Progenitor cell of endocrine pancreas (in vitro differentiated cells): ENCODE measurements at regions not wholly inside any gene's neighbourhood (a gene's known extent, or its start where the extent isn't known, plus 50 kb on each side); places are given as distances from the start of the nearest gene placed in this dataset.
"Not testable (repeated sequence)": the region's sequence is repeated elsewhere in the genome, so short reads cannot be mapped to it uniquely, and the experiment has no call there.

Experiments used
- DNase-seq: peaks from one replicate; pipeline ENCODE4 v3.0.0; 2021; ENCODE audit warnings: low spot score; ENCODE audit not compliant: unreplicated experiment
- H3K27ac Mint-ChIP-seq: 2 replicates; pipeline ENCODE4 v1.8.0; 2021; ENCODE audit warnings: mild to moderate bottlenecking, moderate library complexity, mixed read lengths
- H3K27me3 Mint-ChIP-seq: 2 replicates; pipeline ENCODE4 v1.8.0; 2021; ENCODE audit warnings: mixed read lengths
- H3K36me3 Mint-ChIP-seq: 2 replicates; pipeline ENCODE4 v1.8.0; 2022; ENCODE audit warnings: mixed read lengths; ENCODE audit not compliant: insufficient read depth
- H3K4me1 Mint-ChIP-seq: 2 replicates; pipeline ENCODE4 v1.8.0; 2021; ENCODE audit warnings: low read depth, mixed read lengths
- H3K4me3 Mint-ChIP-seq: 2 replicates; pipeline ENCODE4 v1.8.0; 2021; ENCODE audit warnings: low read depth, mild to moderate bottlenecking, moderate library complexity, mixed read lengths
- H3K9me3 Mint-ChIP-seq: 2 replicates; pipeline ENCODE4 v1.8.0; 2021; ENCODE audit warnings: low read depth, mixed read lengths
- TF ChIP-seq, protein P1 (sequence below): fragments of 200-600 bp; sonication (generic); IDR thresholded peaks from one replicate; pipeline ENCODE4 v1.5.0; 2021; ENCODE audit warnings: antibody characterized with exemption, mild to moderate bottlenecking; ENCODE audit not compliant: unreplicated experiment

DNA sequence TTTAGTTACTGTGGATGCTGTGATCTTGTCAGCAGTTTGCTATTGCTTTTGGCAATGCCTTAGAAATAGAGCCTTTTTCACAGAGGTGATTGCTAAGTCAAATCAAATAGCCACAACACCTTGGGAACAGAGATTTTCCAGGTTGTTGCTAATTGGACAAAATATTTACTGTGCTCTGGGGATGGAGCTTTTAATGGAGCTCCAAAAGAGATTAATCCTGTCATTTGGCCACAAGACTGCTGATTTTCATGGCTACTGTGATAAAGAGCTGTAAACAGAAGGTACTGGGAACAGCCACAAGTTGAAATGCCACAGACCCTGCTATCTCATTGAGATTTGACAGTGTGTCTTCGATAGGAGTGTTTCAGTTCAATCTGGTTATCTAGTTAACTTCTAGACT, 1715.2 kb upstream of the ADGRL3 start:
- DNase-seq, result no peak
- no peak overlapping the region for H3K27ac Mint-ChIP-seq
- H3K27me3 Mint-ChIP-seq, result no peaks in the 10 kb centered on the region
- peaks cover 5% of the 10 kb centered on the region for H3K4me1 Mint-ChIP-seq
- peaks cover 7% of the 10 kb centered on the region for H3K9me3 Mint-ChIP-seq
- TF ChIP-seq, protein P1, sequence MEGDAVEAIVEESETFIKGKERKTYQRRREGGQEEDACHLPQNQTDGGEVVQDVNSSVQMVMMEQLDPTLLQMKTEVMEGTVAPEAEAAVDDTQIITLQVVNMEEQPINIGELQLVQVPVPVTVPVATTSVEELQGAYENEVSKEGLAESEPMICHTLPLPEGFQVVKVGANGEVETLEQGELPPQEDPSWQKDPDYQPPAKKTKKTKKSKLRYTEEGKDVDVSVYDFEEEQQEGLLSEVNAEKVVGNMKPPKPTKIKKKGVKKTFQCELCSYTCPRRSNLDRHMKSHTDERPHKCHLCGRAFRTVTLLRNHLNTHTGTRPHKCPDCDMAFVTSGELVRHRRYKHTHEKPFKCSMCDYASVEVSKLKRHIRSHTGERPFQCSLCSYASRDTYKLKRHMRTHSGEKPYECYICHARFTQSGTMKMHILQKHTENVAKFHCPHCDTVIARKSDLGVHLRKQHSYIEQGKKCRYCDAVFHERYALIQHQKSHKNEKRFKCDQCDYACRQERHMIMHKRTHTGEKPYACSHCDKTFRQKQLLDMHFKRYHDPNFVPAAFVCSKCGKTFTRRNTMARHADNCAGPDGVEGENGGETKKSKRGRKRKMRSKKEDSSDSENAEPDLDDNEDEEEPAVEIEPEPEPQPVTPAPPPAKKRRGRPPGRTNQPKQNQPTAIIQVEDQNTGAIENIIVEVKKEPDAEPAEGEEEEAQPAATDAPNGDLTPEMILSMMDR, result no peak
- H3K36me3 Mint-ChIP-seq, result no peaks in the 10 kb centered on the region
- H3K4me3 Mint-ChIP-seq, result no peak overlapping the region

GRCh38 chr4:59500103-59500502, 1700.0 kb upstream of the ADGRL3 start:
- H3K4me1 Mint-ChIP-seq, result no peaks in the 10 kb centered on the region
- no peaks in the 10 kb centered on the region for H3K9me3 Mint-ChIP-seq
- TF ChIP-seq, protein P1, result no peak
- H3K27ac Mint-ChIP-seq, result no peak overlapping the region
- no peaks in the 10 kb centered on the region for H3K27me3 Mint-ChIP-seq
- no peaks in the 10 kb centered on the region for H3K36me3 Mint-ChIP-seq
- DNase-seq, result no peak
- no peak overlapping the region for H3K4me3 Mint-ChIP-seq

- Mint-ChIP-seq H3K4me1 (no peaks in the 10 kb centered on the region), H3K27ac (no peak overlapping the region), H3K4me3 (no peak overlapping the region), H3K9me3 (no peaks in the 10 kb centered on the region), H3K36me3 (no peaks in the 10 kb centered on the region), H3K27me3 (no peaks in the 10 kb centered on the region)
- DNase-seq, result no peak
- TF ChIP-seq, protein P1, result no peak
Measured at GRCh38 chr4:59503731-59504130, 1696.4 kb upstream of the ADGRL3 start.

GRCh38 chr4:59511809-59512208, 1688.3 kb upstream of the ADGRL3 start:
- not testable (repeated sequence) for H3K9me3 Mint-ChIP-seq, DNase-seq, H3K36me3 Mint-ChIP-seq, H3K27me3 Mint-ChIP-seq, H3K27ac Mint-ChIP-seq, H3K4me1 Mint-ChIP-seq, H3K4me3 Mint-ChIP-seq

GRCh38 chr4:59517007-59517406, 1683.1 kb upstream of the ADGRL3 start:
- Mint-ChIP-seq H3K27me3 (peaks cover 3% of the 10 kb centered on the region), H3K36me3 (no peaks in the 10 kb centered on the region), H3K4me3 (no peak overlapping the region), H3K9me3 (no peaks in the 10 kb centered on the region), H3K4me1 (no peaks in the 10 kb centered on the region), H3K27ac (no peak overlapping the region)
- TF ChIP-seq, protein P1, result no peak
- DNase-seq, result no peak

DNA sequence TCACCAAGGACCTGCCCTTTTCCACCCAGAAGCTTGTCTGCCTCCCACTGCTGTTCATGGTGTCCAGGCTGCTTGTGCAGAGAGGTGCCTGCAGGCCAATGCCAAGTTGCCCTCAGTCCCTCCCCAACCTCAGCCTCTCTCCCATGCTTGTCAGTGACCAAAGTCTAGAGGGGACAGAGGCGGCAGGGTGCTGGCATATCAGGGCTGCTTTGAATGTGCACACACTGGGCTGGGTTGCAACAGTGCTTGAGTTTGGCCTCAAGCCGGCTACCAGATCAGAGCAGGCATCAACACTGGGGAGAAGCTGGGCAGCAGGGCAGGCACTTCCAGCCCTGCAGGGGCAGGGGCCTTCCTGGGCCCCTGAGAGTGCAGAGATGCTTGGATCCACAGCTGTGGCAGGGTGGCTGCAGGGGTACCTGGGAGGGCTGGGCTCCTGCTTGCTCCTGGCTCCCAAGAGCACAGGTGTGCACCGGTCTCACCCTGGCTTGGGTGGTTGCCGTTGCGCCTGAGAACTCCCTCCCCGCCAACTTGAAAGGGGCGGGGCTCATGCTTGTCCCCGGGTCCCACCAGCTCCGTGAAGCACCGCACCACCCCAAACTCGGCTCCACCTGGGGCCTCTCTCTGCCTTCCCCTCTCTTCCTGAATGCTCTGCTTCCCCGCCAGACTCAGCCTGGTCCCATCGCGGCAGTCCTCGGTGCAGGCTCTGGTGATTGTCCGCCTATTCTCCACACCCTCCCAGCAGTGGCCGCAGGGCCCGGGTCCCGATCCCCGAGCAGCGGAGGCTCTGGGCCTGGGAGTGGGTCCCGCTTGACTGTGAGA, 1681.9 kb upstream of the ADGRL3 start:
- Mint-ChIP-seq H3K36me3 (no peaks in the 10 kb centered on the region), H3K4me3 (peak overlapping the region; percentile 74), H3K27me3 (peaks cover 3% of the 10 kb centered on the region), H3K9me3 (no peaks in the 10 kb centered on the region), H3K27ac (no peak overlapping the region), H3K4me1 (no peaks in the 10 kb centered on the region)
- no peak for DNase-seq
- TF ChIP-seq, protein P1, result no peak
